Glomerular visceral epithelial cell (primary cell): ENCODE measurements at regions not wholly inside any gene's neighbourhood (a gene's known extent, or its start where the extent isn't known, plus 50 kb on each side); places are given as distances from the start of the nearest gene placed in this dataset.
"Not testable (repeated sequence)": the region's sequence is repeated elsewhere in the genome, so short reads cannot be mapped to it uniquely, and the experiment has no call there.

Experiments used
- DNase-seq: peaks from one replicate; pipeline ENCODE4 v3.0.0-alpha.2; 2016; ENCODE audit errors: extremely low spot score

DNA sequence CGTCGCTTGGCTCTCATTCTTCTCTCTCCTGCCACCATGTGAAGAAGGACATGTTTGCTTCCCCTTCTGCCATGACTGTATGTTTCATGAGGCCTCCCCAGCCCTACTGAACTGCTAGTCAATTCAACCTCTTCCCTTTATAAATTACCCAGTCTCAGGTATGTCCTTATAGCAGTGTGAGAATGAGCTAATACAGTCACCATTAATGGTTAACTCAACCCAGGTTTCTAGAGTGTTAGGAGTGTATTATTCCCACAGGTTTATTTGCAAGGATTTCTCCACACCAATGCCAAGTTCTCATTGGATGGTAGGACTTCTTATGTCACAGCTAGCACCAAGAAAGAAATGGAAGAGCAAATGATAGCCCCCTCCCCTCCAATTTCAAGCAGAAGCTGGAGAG, 71.9 kb downstream of the DYNAP start:
- no peak for DNase-seq

DNA sequence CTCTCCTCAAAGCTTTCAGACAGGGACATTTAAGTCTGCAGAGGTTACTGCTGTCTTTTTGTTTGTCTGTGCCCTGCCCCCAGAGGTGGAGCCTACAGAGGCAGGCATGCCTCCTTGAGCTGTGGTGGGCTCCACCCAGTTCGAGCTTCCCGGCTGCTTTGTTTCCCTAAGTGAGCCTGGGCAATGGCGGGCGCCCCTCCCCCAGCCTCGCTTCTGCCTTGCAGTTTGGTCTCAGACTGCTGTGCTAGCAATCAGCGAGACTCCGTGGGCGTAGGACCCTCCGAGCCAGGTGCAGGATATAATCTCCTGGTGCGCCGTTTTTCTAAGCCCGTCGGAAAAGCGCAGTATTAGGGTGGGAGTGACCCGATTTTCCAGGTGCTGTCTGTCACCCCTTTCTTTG, 78.7 kb downstream of the DYNAP start:
- DNase-seq: not testable (repeated sequence)

DNA sequence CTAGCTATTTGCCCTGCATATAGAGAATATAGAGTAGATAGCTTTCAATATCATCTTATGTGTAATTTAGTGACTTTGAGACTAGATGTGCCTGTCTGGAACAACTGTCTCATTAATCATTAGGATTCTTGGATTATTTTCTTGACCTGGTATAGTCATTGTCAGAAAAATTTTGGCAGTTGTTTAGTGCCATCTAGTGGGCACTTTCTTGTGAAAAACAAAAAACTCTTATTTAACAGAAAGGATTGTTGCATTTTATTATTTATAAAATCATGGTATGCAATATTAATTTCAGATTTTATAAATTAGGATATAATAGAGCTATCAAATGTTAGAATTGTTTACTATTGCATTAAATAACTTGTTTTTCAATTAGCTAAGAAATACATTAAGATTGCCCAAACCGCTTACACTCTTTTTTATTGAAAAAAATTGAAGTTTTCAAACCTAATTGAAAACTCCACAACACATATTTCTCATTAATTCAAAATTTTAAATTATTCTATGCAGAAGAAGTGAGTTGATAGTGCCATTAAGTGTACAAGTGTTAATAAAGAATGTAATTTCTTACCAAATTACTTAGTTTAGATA, 80.3 kb downstream of the DYNAP start:
- peak; percentile 24 for DNase-seq

DNA sequence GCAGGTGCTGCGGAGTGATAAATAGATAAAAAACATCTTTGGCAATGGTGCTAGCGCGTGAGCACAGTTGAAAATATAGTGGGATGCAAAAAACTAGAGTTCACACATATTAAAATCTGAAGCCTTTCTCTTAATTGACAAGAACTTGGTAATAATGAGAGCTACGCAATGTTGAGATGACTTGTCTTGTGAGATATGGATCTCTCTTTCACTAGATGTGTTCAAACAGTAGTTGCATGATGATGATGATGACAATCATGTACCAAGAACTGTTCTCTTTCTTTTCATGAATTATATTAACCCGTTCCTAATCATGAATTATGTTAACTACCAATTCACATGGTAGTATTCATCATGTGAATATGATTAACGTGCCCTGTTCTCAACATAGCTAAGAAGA, 81.1 kb downstream of the DYNAP start:
- no peak for DNase-seq

DNA sequence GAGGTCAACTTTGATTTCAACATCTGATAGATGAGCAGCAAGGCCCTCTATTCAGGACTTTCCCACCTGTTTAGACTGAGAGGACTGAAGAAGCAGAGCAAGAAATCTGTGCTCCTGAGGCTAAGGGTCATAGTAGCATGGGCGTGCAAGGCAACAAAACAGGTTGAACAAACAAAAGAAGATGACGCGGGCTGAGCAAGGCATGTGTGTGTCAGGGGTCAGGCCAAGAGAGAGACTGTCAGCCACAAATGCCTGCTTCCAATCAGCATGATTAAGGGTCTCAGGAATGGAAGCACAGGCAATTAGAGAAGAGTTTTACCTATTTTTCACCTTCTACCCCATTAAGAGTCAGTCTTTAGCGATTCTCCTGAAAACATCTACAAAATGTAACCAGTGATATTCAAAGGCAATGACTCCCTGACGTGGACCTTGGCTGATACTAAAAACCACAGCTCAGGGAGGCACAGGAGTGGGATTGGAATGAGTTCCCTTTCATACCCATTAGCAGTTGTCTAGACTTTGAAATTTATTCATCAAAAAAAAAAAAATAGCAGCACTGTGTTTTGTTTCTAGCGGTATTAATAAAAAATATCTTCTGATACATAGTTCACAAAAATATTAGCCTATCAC, 81.9 kb downstream of the DYNAP start:
- DNase-seq: no peak

DNA sequence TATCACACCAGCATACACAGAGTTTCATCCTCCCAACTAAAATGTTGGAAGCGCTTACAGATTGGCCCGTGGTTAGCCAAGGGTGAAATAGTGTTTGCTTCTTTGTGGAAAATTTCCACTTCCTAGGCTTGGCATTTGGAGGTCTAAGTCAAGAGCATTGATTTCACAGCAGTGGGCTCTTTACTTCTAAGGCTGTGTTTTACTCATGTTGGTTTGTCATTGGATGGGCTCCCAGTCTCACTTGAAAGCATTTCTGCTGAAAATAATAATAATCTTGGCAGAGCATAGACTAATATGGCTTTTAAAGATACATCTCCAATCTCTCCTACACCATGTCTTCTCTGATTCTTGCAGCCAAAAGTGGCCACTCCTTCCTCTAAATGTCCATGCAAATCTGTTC, 82.9 kb downstream of the DYNAP start:
- DNase-seq: no peak

DNA sequence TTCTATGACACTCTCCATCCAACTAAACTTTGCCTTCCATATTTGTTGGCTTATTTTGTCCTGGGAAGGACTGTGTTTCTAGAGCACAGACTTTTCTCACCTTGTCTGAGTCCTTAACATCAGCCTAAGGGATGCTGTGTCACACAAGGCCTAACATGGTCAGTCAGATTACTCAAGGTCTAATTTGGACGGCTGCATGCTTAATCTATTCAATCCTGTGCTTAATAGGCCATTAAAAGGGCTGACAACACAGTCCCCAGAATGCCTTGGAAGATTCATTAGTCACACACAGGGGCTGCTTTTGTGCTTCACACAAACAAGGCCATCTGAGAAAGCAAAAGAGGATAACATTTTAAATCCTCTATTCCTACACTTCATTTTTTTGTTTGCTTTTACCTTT, 84.0 kb downstream of the DYNAP start:
- no peak for DNase-seq

DNA sequence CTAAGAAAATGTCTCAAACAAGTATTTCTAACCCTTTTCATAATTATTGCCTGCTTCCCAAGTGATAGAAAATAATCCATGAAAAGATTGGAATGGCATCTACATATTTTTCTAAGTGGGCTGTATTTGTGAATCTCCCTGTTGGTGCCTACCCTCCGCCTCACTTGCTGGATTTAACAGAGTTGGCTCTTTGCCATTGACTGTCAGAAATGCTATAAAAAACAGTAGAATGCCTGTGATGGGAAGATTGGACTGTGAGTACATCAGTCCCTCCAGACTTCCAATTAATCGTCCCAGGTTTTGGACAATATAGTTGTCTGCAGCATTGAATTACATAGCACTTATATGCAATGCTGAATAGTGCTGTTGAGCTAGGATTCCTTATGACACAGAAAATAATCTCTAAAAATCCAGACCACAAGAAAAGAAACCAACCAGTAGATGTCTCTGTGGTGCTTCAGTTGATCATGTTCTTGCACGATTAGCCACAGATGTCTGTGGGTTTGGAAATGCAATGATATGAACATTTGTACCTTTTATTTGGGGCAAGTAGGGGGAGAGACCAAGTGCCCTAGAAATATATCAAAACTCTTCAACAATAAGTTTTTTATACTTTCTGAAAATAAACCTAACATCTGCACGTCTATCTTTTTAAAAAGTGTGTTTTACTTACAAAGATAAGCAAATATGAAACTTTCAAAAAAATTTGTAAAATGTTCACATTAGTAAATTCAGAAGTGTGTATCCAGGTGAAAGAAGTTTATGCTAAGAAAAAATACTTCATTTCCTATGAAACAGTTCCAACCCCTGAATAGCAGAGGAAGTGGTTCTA, 88.5 kb downstream of the DYNAP start:
- DNase-seq: peak; percentile 61

DNA sequence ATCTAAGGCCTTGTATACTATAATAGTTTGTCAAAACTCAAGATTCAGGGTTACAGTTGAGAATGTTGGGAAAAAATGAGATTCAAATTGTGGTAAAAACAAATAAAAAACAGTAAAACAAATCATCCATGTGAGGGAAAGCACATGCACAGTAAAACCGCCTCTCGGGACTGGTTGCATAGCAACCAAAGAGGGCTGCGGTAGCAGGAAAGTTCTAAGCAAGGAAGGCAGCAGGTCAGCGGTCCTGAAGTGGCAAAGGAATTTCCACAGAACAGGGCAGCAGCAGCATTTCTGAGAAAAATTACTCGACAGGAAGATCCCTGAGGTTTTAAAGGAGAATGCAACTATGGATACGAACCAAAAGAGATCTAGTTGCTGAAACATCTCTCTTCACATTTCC, 93.7 kb downstream of the DYNAP start:
- DNase-seq: no peak

DNA sequence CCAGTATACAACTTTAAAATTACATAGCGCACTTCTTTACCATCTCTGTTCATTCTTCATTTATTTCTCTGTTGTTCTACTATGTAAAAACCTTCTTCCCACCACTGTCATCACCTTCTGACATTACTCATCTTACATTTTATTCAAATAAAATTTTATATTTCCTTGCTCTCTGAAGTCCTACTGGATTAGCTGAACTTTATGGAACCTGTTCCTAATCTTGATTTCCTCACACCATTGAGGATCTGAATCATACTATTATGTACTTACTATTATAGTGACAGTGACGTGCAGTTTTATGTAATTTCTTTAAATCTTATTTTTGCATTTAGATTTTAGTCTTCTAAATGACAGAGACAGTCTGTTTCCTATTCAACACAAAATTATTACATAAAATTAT, 98.3 kb downstream of the DYNAP start:
- no peak for DNase-seq

DNA sequence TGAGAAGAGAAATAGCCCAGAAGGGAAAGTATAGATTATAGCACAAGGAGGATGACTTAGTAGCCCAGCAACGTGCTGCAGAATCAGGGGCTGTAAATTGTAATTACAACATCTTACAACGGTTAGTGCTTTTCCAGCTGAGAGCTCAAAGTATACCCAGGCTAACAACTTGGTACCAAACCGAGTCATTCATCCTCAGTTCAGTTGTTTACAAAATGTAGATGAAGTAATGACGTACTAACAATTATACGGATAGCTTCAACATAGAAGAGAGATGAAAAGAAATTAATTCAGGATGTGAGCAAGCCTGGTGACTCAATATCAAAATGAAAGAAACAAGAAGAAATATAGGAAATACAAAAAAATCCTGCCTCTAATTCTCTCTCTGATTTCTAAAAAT, 99.2 kb downstream of the DYNAP start:
- DNase-seq: no peak

DNA sequence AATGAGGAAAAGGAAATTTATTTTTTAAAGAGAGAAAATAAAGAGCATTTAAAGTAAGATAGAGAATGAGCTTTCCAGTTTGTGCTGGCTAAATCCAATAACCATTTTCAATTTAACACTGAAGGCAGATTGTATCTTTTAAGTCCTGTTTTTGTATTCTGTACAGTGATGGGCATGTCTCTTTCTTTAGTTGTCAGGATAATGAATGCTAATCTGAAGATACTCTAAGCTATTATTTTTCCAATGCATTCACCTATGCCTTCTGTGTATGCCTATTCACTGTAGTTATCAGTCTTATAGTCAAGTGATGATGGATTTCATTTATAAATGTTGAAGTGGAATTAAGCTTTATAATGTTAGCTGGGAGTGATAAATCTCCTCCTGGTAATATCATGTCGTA, 101.4 kb downstream of the DYNAP start:
- no peak for DNase-seq

DNA sequence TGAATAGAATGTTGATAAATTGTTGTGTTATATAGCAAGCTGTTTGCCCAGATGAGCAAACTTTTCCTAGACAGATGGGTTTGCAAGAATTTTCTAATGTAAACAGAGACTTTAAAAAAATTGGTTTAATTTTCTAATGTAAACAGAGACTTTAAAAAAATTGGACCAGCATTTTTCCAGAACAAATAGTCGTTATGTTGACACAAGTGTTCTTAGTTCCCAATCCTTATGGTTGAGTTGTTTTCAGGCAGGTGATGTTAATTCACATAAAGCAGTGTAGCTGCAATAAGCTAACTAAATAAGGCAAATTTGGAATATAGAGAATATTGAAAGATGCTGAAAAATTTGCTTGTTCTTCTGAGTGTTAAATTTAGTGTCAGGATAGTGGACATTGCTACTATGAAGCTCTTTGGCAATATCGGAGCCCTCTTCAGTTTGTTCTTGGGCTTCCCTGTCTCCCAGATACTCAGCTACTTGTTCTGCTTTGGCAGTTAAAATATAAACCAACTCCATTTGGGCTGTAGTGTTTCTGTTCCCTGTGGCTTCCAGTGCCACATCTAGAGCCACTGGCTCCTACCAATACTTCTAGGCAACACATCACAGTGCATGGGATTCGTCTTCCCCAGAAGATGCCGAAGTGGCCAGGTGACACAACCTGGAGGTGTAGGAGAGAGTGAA, 105.7 kb downstream of the DYNAP start:
- no peak for DNase-seq

DNA sequence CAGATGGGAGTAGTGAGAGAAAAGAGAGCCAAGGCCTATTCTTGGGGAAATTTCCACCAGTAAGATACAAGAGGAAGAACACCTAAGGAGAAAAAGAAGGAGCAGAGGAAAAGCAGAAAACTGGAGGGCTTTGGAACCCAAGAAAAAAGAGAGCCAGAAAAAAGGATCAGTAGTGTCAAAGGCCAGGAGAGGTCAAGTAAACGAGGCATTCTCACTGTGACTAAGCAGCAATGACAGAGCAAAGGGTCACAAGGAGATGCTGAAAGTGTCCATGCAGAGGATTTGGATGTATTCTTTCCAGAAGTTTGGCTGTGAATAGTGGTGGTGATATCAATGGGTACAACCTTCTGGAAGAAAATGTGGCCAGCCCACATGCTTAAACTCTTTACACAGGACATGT, 109.5 kb downstream of the DYNAP start:
- no peak for DNase-seq

DNA sequence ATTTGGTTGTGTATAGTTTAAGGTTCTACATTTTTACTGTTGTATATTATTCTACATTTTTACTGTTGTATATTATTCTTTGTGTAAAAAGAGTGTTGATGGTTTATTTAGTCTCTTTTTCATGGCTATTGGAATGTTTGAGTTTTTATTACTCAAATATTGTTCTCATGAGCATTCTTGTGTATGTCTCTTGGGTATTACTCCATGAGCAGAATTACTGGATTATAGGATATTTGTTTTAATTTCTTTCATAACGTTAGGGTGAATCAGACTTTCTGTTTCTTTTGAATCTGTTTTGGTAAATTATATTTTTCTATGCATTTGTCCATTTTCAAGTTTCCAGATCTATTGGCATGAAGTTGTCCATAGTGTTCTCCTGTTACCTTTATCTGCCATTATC, 111.6 kb downstream of the DYNAP start:
- no peak for DNase-seq

DNA sequence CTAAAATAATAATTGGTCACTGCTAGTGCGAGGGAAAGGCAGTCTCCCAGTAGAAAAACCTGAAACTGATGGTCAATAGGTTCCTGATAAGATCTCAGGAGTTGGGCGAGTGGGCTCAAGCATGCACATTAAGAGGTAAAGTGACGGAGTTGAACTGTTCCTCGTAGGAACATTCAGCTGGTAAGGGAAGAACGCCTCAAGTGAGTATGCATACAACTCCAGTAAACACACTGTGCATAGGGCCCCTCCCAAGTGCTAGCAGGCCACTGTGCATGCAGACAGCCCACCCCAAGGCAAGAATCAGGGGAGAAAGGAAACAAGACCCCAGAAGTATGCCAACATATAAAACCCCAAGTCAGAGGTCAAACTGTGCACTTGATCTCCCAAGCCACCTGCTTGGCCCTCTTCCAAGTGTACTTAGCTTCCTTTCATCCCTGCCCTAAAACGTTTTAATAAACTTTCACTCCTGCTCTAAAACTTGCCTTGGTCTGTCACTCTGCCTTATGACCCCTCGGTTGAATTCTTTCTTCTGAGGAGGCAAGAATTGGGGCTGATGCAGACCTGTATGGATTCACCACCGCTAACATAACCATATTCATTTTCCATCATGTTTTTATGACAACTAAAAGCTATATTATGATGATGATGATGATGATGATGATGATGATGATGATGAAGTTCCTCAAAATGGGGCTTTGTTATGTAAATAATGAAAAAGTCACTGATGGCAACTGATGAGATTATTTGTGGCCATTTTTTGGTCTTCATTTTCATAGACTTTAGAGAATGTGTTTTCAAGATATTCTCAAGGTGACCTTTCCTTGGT, 118.0 kb upstream of the RAB27B start:
- no peak for DNase-seq

DNA sequence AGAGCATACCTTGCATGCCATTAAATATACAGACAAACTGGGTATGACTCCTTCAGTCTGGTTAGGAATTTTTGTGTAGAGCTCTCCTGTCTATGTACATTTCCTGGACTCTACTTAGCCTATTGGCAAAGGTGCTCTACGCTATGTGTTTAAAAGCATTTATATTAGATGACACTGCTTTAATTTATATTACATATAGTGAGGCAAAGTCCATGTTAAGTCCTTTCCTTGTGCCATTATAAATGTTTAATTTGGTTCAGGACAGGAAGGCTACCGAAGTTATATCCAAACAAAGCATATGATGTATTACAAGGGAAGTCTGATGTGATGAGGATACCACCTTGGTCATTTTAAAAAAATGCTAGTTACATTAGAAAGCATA, 117.4 kb upstream of the RAB27B start:
- no peak for DNase-seq

DNA sequence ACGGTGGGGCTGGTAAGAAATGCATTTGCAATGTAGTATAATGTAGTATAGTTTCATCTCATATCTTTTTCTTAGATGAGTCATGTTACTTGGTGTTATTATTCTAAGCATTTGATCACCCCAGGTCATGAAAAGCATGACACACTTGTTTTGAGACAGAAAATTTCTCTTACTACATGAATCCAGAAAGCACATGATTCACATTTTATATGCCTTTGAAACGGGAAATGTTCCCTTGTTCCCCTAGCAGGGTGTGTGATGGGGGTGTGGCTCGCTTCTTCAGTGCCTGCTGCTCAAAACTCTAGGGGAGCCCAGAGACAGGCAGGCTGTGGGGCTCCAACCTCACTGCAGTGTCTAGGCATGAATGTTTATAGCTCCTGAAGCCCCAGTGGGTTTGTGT, 116.0 kb upstream of the RAB27B start:
- peak; percentile 20 for DNase-seq

DNA sequence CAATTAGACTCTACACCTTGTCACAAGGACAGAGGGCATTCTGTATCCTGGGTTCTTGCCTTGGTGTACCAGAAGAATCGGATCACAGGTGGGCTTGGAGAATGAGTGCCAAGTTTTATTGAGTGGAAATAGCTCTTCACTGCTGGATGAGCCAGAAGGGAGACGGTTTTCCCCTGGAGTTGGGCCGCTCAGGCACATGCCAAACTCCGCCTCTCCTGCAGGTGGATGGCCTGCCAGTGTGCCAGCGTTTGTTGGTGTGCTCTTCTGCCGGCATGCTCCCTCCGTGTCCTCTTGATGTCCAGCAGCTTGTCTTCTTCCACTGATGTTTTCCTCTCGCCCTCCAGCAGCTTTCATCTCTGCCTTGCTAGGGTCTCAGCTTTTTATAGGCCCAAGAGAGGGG, 115.5 kb upstream of the RAB27B start:
- no peak for DNase-seq

DNA sequence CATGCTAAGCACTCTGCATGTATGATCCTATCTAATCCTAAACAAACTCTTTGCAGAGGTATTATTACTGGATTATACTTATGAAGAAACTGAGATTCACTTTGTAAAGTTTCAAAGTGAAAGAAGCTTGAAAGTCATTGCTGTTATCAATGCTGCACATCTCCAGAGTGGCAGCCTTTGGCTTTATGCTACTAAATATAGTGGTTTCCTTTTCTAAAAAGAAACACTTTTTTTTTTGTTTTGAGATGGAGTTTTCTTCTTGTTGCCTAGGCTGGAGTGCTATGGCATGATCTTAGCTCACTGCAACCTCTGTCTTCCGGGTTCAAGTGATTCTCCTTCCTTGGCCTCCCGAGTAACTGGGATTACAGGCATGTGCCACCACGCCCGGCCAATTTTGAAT, 114.9 kb upstream of the RAB27B start:
- DNase-seq: no peak

DNA sequence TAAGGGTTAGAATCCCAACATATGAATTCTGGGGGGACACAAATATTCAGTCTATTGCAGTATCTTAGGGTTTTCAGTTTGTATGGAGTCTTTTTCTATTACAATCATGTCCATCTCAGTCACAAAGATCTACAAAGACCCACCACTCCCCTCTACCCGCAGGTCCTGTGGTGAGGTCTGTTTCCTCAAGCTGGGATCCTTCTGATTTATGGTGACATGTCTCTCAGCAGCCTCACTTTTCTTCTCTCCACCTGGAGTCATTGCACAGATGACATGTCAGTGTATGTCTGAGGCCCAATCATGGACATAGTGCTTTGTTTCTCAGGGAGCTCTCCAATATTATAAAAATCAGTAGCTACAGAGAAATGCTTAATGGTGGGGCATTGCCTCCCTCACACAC, 113.4 kb upstream of the RAB27B start:
- no peak for DNase-seq

DNA sequence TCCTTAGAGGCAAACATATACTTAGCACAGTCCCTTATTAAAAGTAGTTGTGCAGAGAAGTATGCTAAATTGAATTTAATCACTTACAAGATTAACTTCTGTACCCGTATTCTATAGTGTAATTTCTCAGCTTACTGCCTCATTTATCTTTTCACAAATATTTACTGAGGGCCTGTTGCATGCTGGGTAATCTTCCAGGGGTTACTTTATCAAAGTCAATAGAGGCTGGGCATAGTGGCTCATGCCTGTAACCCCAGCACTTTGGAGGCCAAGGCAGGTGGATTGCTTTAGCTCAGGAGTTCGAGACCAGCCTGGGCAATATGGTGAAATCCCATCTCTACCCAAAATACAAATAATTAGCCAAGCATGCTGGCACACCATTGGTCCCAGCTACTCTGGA, 111.7 kb upstream of the RAB27B start:
- DNase-seq: no peak
